ENCODE measurements at regions not wholly inside any gene's neighbourhood (a gene's known extent, or its start where the extent isn't known, plus 50 kb on each side); places are given as distances from the start of the nearest gene placed in this dataset.

- H4K20me1 ChIP-seq (ENCODE audit: insufficient read depth, low read length): no peaks in the 10 kb centered on the region
- H3K4me1 ChIP-seq (ENCODE audit: insufficient read depth, low read length): no peaks in the 10 kb centered on the region
- H3K9ac ChIP-seq (ENCODE audit: low read depth, low read length): no peak overlapping the region
- H3K27ac ChIP-seq (ENCODE audit: low read length): no peak overlapping the region
- H3K36me3 ChIP-seq (ENCODE audit: insufficient read depth, low read length): no peaks in the 10 kb centered on the region
- H3K4me2 ChIP-seq (ENCODE audit: insufficient read depth, low read length): no peak overlapping the region
- no peak for DNase-seq
- ATAC-seq (ENCODE audit: insufficient read depth, low read depth): no peak
- no peaks in the 10 kb centered on the region for H3K79me2 ChIP-seq (ENCODE audit: insufficient read depth, low read length)
- H2AFZ ChIP-seq (ENCODE audit: low read depth, low read length): no peak overlapping the region
- H3K9me3 ChIP-seq (ENCODE audit: insufficient read depth, low read length, severe bottlenecking): peaks cover 5% of the 10 kb centered on the region
- no peak overlapping the region for H3K4me3 ChIP-seq (ENCODE audit: low read depth in 1 of 2, low read length in 2 of 2)
- H3K27me3 ChIP-seq (ENCODE audit: insufficient read depth, low read length, poor library complexity): no peaks in the 10 kb centered on the region
- no peak for TF ChIP-seq EZH2 (IDR thresholded peaks at IDR 0.05; ENCODE audit: borderline replicate concordance, low read depth, low read length, severe bottlenecking)
- TF ChIP-seq CTCF (IDR thresholded peaks at IDR 0.05; ENCODE audit: borderline replicate concordance, extremely low read depth, low read length, poor library complexity, severe bottlenecking): no peak
These were observed 147.8 kb upstream of the PAQR3 start for GRCh38 chr4:79087071-79087470.

GRCh38 chr4:79083406-79084010 is 144.3 kb upstream of the PAQR3 start:
- no peaks in the 10 kb centered on the region for H3K79me2 ChIP-seq (ENCODE audit: insufficient read depth, low read length)
- no peak overlapping the region for H3K4me2 ChIP-seq (ENCODE audit: insufficient read depth, low read length)
- no peaks in the 10 kb centered on the region for H3K36me3 ChIP-seq (ENCODE audit: insufficient read depth, low read length)
- TF ChIP-seq EZH2 (IDR thresholded peaks at IDR 0.05; ENCODE audit: borderline replicate concordance, low read depth, low read length, severe bottlenecking) (no peak), CTCF (IDR thresholded peaks at IDR 0.05; ENCODE audit: borderline replicate concordance, extremely low read depth, low read length, poor library complexity, severe bottlenecking) (no peak)
- no peak overlapping the region for H3K27ac ChIP-seq (ENCODE audit: low read length)
- no peaks in the 10 kb centered on the region for H3K27me3 ChIP-seq (ENCODE audit: insufficient read depth, low read length, poor library complexity)
- no peak overlapping the region for H2AFZ ChIP-seq (ENCODE audit: low read depth, low read length)
- H3K4me1 ChIP-seq (ENCODE audit: insufficient read depth, low read length): no peaks in the 10 kb centered on the region
- no peak overlapping the region for H3K4me3 ChIP-seq (ENCODE audit: low read depth in 1 of 2, low read length in 2 of 2)
- no peak overlapping the region for H3K9ac ChIP-seq (ENCODE audit: low read depth, low read length)
- peaks cover 14% of the 10 kb centered on the region for H3K9me3 ChIP-seq (ENCODE audit: insufficient read depth, low read length, severe bottlenecking)
- no peaks in the 10 kb centered on the region for H4K20me1 ChIP-seq (ENCODE audit: insufficient read depth, low read length)
- DNase-seq: no peak
- no peak for ATAC-seq (ENCODE audit: insufficient read depth, low read depth)

GRCh38 chr4:79082997-79083396 is 143.8 kb upstream of the PAQR3 start:
- Histone ChIP-seq H4K20me1 (ENCODE audit: insufficient read depth, low read length) (no peaks in the 10 kb centered on the region), H3K27ac (ENCODE audit: low read length) (no peak overlapping the region), H3K4me2 (ENCODE audit: insufficient read depth, low read length) (no peak overlapping the region), H3K36me3 (ENCODE audit: insufficient read depth, low read length) (no peaks in the 10 kb centered on the region), H3K79me2 (ENCODE audit: insufficient read depth, low read length) (no peaks in the 10 kb centered on the region), H3K4me1 (ENCODE audit: insufficient read depth, low read length) (no peaks in the 10 kb centered on the region), H3K9me3 (ENCODE audit: insufficient read depth, low read length, severe bottlenecking) (peaks cover 14% of the 10 kb centered on the region), H3K9ac (ENCODE audit: low read depth, low read length) (no peak overlapping the region), H3K27me3 (ENCODE audit: insufficient read depth, low read length, poor library complexity) (no peaks in the 10 kb centered on the region), H2AFZ (ENCODE audit: low read depth, low read length) (no peak overlapping the region), H3K4me3 (ENCODE audit: low read depth in 1 of 2, low read length in 2 of 2) (no peak overlapping the region)
- ATAC-seq (ENCODE audit: insufficient read depth, low read depth): no peak
- TF ChIP-seq CTCF (IDR thresholded peaks at IDR 0.05; ENCODE audit: borderline replicate concordance, extremely low read depth, low read length, poor library complexity, severe bottlenecking) (no peak), EZH2 (IDR thresholded peaks at IDR 0.05; ENCODE audit: borderline replicate concordance, low read depth, low read length, severe bottlenecking) (no peak)
- DNase-seq: no peak

All from DND-41 (cell line).